ENCODE measurements at regions not wholly inside any gene's neighbourhood (a gene's known extent, or its start where the extent isn't known, plus 50 kb on each side); places are given as distances from the start of the nearest gene placed in this dataset.

- peak; percentile 63 for DNase-seq (ENCODE audit: low spot score)
- H3K27ac ChIP-seq: peak overlapping the region in 1 of 2 donors; percentile 49
- H3K4me3 ChIP-seq: no peak overlapping the region
- TF ChIP-seq, protein P1, sequence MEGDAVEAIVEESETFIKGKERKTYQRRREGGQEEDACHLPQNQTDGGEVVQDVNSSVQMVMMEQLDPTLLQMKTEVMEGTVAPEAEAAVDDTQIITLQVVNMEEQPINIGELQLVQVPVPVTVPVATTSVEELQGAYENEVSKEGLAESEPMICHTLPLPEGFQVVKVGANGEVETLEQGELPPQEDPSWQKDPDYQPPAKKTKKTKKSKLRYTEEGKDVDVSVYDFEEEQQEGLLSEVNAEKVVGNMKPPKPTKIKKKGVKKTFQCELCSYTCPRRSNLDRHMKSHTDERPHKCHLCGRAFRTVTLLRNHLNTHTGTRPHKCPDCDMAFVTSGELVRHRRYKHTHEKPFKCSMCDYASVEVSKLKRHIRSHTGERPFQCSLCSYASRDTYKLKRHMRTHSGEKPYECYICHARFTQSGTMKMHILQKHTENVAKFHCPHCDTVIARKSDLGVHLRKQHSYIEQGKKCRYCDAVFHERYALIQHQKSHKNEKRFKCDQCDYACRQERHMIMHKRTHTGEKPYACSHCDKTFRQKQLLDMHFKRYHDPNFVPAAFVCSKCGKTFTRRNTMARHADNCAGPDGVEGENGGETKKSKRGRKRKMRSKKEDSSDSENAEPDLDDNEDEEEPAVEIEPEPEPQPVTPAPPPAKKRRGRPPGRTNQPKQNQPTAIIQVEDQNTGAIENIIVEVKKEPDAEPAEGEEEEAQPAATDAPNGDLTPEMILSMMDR (IDR thresholded peaks at IDR 0.05): no peak
Measured at GRCh38 chr2:15749460-15750432, 158.1 kb downstream of the DDX1 start.

DNA sequence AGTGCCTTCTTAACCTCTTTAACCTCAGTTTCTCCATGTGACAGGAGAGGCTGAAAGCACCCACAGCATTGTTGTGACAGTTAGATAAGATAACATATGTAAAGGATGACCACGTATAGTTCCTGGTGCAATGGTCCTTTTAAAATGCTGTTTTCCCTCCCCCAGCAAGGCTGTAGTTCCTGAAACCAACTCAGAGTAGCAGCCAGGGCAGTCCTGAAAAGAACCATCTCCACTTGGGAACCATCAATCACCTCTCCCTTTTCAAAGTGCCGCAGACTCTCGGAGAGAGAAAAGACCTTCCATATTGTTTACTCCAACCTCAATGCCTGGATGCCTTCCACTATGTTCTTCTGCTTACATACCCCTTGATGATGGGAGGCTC, 158.8 kb downstream of the DDX1 start:
- DNase-seq (ENCODE audit: low spot score): peak; percentile 46
- TF ChIP-seq, protein P1 (IDR thresholded peaks at IDR 0.05): no peak
- Histone ChIP-seq H3K27ac (no peak overlapping the region), H3K4me3 (no peak overlapping the region)

- DNase-seq (ENCODE audit: low spot score): peak; percentile 49
- TF ChIP-seq, protein P1 (IDR thresholded peaks at IDR 0.05): no peak
- no peak overlapping the region for H3K27ac ChIP-seq
- no peak overlapping the region for H3K4me3 ChIP-seq
Measured at GRCh38 chr2:15750822-15751329, 159.2 kb downstream of the DDX1 start.

- Histone ChIP-seq H3K27ac (no peak overlapping the region), H3K4me3 (no peak overlapping the region)
- TF ChIP-seq, protein P1 (IDR thresholded peaks at IDR 0.05): no peak
- peak; percentile 12 for DNase-seq (ENCODE audit: low spot score)
Measured at GRCh38 chr2:15751477-15751876, 159.8 kb downstream of the DDX1 start.

DNA sequence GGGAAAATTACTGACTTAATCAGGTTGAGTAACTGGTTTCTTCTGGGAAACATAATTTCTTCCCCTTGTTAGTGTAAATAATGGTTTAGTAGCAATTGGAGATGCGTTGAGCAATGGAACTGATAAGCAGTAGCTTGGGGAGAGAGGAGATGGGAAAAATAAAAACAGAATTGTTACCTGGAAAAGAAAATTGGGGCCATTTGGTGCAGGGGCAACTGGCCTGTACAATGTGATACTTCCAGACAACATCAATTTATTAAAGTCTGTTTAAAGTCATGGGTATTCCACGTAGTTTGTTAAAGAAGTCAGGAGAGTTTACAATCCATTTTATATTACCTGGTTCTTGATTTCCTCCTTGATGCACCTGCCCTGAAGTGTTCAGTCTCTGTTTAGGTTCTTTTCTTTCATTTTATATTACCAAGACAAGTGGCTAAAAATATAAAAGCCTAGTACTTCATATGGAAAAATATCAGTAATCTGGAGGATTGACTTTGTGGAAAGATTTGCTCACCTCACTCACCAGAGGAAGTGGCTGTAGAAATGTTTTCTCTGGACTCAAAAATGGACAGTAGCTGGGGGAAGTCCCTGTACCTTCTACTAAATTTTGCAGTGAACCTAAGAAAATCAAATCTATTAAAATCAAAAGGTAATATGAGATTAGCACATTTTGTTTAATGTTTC, 161.0 kb downstream of the DDX1 start:
- Histone ChIP-seq H3K4me3 (no peak overlapping the region), H3K27ac (no peak overlapping the region)
- TF ChIP-seq, protein P1 (IDR thresholded peaks at IDR 0.05): no peak
- DNase-seq (ENCODE audit: low spot score): no peak

- no peak overlapping the region for H3K27ac ChIP-seq
- no peak overlapping the region for H3K4me3 ChIP-seq
- peak; percentile 33 for DNase-seq (ENCODE audit: low spot score)
- TF ChIP-seq, protein P1 (IDR thresholded peaks at IDR 0.05): no peak
Measured at GRCh38 chr2:15753233-15753798, 161.6 kb downstream of the DDX1 start.
